HepG2 (cell line): ENCODE measurements at regions not wholly inside any gene's neighbourhood (a gene's known extent, or its start where the extent isn't known, plus 50 kb on each side); places are given as distances from the start of the nearest gene placed in this dataset.

Experiments
- ATAC-seq: fragments of 200-7000 bp; cut with Tn5 transposase; 3 replicates; pipeline ENCODE4 v1.9.1; 2020; ENCODE audit warnings: mild to moderate bottlenecking, moderate library complexity
- BruUV-seq: library from RNA; stranded (reverse); fragments of 400-500 nt; replicated peaks from 2 replicates; lab custom pipeline; 2021; lab: Mats Ljungman, UMichigan
- CTCF ChIA-PET: fragments of 300-600 bp; formaldehyde crosslinking; extraction: SDS; loops from one replicate; lab custom pipeline; 2021; ENCODE audit warnings: low total read pairs, inconsistent platforms, low intra/inter-chr PET ratio; lab: Yijun Ruan, JAX
- POLR2A ChIA-PET: fragments of 350-600 bp; sonication (Branson Sonifier 250); formaldehyde crosslinking; loops from one replicate; lab custom pipeline; 2020; ENCODE audit warnings: antibody characterized with exemption, inconsistent platforms; lab: Yijun Ruan, JAX
- DNase-seq: peaks from one replicate; pipeline ENCODE4 v3.0.0-alpha.2; 2015; ENCODE audit warnings: low spot score
- FAIRE-seq: peaks from 3 replicates; lab custom pipeline; 2011; peaks lifted over from hg19 to GRCh38; lab: Jason Lieb, UNC
- H2AFZ ChIP-seq: one replicate; pipeline ENCODE4 v1.6.1; 2011; ENCODE audit warnings: low read length, inconsistent platforms
- H3K27ac ChIP-seq: fragments of 300-600 bp; 3 replicates; pipeline ENCODE4 v1.8.0; 2011; ENCODE audit warnings: mixed run types, mild to moderate bottlenecking, mixed read lengths, low read length, inconsistent platforms; ENCODE audit not compliant: insufficient read depth; ENCODE audit errors: extremely low read length
- H3K27me3 ChIP-seq, 2 experiments: fragments of 200-600 bp in 1 of 2; 2 replicates in 1 of 2; 3 replicates in 1 of 2; pipeline versions ENCODE4 v1.6.0 to v1.8.0; 2011; ENCODE audit warnings: low read length in 2 of 2, mild to moderate bottlenecking in 2 of 2, moderate library complexity in 2 of 2, inconsistent platforms in 1 of 2; ENCODE audit not compliant: insufficient read depth in 2 of 2, control insufficient read depth in 1 of 2
- H3K36me3 ChIP-seq, 2 experiments: fragments of 200-600 bp in 1 of 2; replicated peaks in 1 of 2; 2 replicates in 1 of 2; 3 replicates in 1 of 2; pipeline versions ENCODE4 v1.5.1 to v1.8.0; 2011; ENCODE audit warnings: low read length in 2 of 2, inconsistent platforms in 1 of 2; ENCODE audit not compliant: insufficient read depth in 2 of 2, control insufficient read depth in 1 of 2
- H3K4me1 ChIP-seq: 2 replicates; pipeline ENCODE4 v1.5.1; 2012; ENCODE audit warnings: low read length, inconsistent platforms; ENCODE audit not compliant: insufficient read depth
- H3K4me2 ChIP-seq: 2 replicates; pipeline ENCODE4 v1.6.0; 2011; ENCODE audit warnings: low read depth, low read length, inconsistent platforms
- H3K4me3 ChIP-seq, 3 experiments: fragments of 200-600 bp in 1 of 3; sonication (generic), shearing (Covaris generic) in 1 of 3; replicated peaks in 1 of 3; 2 replicates each; pipeline ENCODE4 v1.5.1; 2011 to 2016; ENCODE audit warnings: low read length in 3 of 3, inconsistent platforms in 2 of 3, low read depth in 2 of 3, mild to moderate bottlenecking in 2 of 3, control low read depth in 1 of 3, mixed read lengths in 1 of 3; ENCODE audit not compliant: insufficient read depth in 1 of 3
- H3K79me2 ChIP-seq: one replicate; pipeline ENCODE4 v1.6.1; 2011; ENCODE audit warnings: low read length, inconsistent platforms; ENCODE audit not compliant: insufficient read depth
- H3K9ac ChIP-seq: 2 replicates; pipeline ENCODE4 v1.6.0; 2011; ENCODE audit warnings: mild to moderate bottlenecking, low read depth, low read length, inconsistent platforms; ENCODE audit not compliant: insufficient read depth
- H3K9me3 ChIP-seq: 2 replicates; pipeline ENCODE4 v1.5.1; 2012; ENCODE audit warnings: mild to moderate bottlenecking, low read length
- H4K20me1 ChIP-seq: 2 replicates; pipeline ENCODE4 v1.6.0; 2011; ENCODE audit warnings: inconsistent platforms, mild to moderate bottlenecking, low read length, moderate library complexity; ENCODE audit not compliant: insufficient read depth
- ISL2 ChIP-seq: sonication (generic); formaldehyde crosslinking; IDR thresholded peaks from 2 replicates; pipeline ENCODE4 v1.5.0; 2020; ENCODE audit warnings: missing genetic modification reagents
- SMAD3 ChIP-seq: sonication (generic); formaldehyde crosslinking; IDR thresholded peaks from 2 replicates; pipeline ENCODE4 v1.4.0; 2020; ENCODE audit warnings: missing genetic modification reagents
- SMC3 ChIP-seq: IDR thresholded peaks from 2 replicates; pipeline ENCODE4 v1.6.1; 2011; ENCODE audit warnings: low read length, improper control_type of control experiment
- ZNF124 ChIP-seq: sonication (generic); formaldehyde crosslinking; IDR thresholded peaks from 2 replicates; pipeline ENCODE4 v1.4.0; 2020; ENCODE audit warnings: missing genetic modification reagents
- ZNF224 ChIP-seq: sonication (generic); formaldehyde crosslinking; IDR thresholded peaks from 2 replicates; pipeline ENCODE4 v1.5.0; 2020; ENCODE audit warnings: mild to moderate bottlenecking, missing genetic modification reagents
- ZNF770 ChIP-seq: sonication (generic); formaldehyde crosslinking; IDR thresholded peaks from 2 replicates; pipeline ENCODE4 v1.5.0; 2020; ENCODE audit warnings: mild to moderate bottlenecking, missing genetic modification reagents
- ZNF816 ChIP-seq: sonication (generic); formaldehyde crosslinking; IDR thresholded peaks from 2 replicates; pipeline ENCODE4 v1.8.0; 2022; ENCODE audit warnings: missing genetic modification reagents, mild to moderate bottlenecking, borderline replicate concordance
- WGBS: methylation state at CpG from one replicate; pipeline ENCODE4 v1.1.6; 2017; ENCODE audit warnings: low lambda C conversion rate; 5-methylcytosine and 5-hydroxymethylcytosine counted together
- in situ Hi-C: cut with HindIII; loops from 2 replicates; pipeline ENCODE4 v1.10.0; 2017; ENCODE audit warnings: low pct_unique_long_range_greater_than_20kb; ENCODE audit not compliant: extremely low pct_ligation_motif_present
- intact Hi-C: fragments of 100-400 bp; cut with micrococcal nuclease; formaldehyde crosslinking; loops from one replicate; pipeline ENCODE4 v1.10.0; 2022; ENCODE audit not compliant: unreplicated experiment
- TF ChIP-seq, protein P1 (sequence below): sonication (generic); formaldehyde crosslinking; IDR thresholded peaks from 2 replicates; pipeline ENCODE4 v1.4.0; 2020; ENCODE audit warnings: missing genetic modification reagents
- TF ChIP-seq, protein P2 (sequence below): sonication (generic); formaldehyde crosslinking; IDR thresholded peaks from 2 replicates; pipeline ENCODE4 v1.5.0; 2020; ENCODE audit warnings: mild to moderate bottlenecking, low read depth, missing genetic modification reagents, borderline replicate concordance
- TF ChIP-seq, protein P3 (sequence below): sonication (generic); formaldehyde crosslinking; IDR thresholded peaks from 2 replicates; pipeline ENCODE4 v1.5.0; 2020; ENCODE audit warnings: mild to moderate bottlenecking, missing genetic modification reagents, borderline replicate concordance

GRCh38 chr5:89723907-89724306, 685.6 kb downstream of the CETN3 start (continued):
- TF ChIP-seq, protein P1, sequence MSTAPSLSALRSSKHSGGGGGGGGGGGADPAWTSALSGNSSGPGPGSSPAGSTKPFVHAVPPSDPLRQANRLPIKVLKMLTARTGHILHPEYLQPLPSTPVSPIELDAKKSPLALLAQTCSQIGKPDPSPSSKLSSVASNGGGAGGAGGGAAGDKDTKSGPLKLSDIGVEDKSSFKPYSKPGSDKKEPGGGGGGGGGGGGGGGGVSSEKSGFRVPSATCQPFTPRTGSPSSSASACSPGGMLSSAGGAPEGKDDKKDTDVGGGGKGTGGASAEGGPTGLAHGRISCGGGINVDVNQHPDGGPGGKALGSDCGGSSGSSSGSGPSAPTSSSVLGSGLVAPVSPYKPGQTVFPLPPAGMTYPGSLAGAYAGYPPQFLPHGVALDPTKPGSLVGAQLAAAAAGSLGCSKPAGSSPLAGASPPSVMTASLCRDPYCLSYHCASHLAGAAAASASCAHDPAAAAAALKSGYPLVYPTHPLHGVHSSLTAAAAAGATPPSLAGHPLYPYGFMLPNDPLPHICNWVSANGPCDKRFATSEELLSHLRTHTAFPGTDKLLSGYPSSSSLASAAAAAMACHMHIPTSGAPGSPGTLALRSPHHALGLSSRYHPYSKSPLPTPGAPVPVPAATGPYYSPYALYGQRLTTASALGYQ (CRISPR knock-in tag): no peak
- TF ChIP-seq ZNF770 (no peak), ISL2 (CRISPR knock-in tag) (no peak), ZNF124 (no peak)
- TF ChIP-seq, all 625 proteins: peak for 0

GRCh38 chr5:89722538-89722937, 687.0 kb downstream of the CETN3 start:
- H3K27me3 ChIP-seq: no peaks in the 10 kb centered on the region
- CTCF ChIA-PET: no interaction called here
- H4K20me1 ChIP-seq: no peaks in the 10 kb centered on the region
- ATAC-seq (no peak), FAIRE-seq (no peak), DNase-seq (no peak)
- no peaks in the 10 kb centered on the region for H3K9me3 ChIP-seq
- no peaks in the 10 kb centered on the region for H3K4me1 ChIP-seq
- H3K4me2 ChIP-seq: no peak overlapping the region
- no TSS peak for BruUV-seq
- in situ Hi-C loops (no loop called here), intact Hi-C loops (no loop called here)
- POLR2A ChIA-PET: no interaction called here
- H2AFZ ChIP-seq: no peak overlapping the region
- no peak overlapping the region for H3K27ac ChIP-seq
- no peaks in the 10 kb centered on the region for H3K79me2 ChIP-seq
- no peaks in the 10 kb centered on the region for H3K36me3 ChIP-seq
- no peak overlapping the region for H3K9ac ChIP-seq
- no peak overlapping the region for H3K4me3 ChIP-seq
- WGBS: 9% methylated on average over 4 of the region's 4 CpGs
- TF ChIP-seq SMC3 (no peak), SMAD3 (CRISPR knock-in tag) (no peak), ZNF224 (no peak), ZNF816 (CRISPR knock-in tag) (no peak)
- TF ChIP-seq, protein P2, sequence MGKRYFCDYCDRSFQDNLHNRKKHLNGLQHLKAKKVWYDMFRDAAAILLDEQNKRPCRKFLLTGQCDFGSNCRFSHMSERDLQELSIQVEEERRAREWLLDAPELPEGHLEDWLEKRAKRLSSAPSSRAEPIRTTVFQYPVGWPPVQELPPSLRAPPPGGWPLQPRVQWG (CRISPR knock-in tag): no peak
- TF ChIP-seq, protein P3, sequence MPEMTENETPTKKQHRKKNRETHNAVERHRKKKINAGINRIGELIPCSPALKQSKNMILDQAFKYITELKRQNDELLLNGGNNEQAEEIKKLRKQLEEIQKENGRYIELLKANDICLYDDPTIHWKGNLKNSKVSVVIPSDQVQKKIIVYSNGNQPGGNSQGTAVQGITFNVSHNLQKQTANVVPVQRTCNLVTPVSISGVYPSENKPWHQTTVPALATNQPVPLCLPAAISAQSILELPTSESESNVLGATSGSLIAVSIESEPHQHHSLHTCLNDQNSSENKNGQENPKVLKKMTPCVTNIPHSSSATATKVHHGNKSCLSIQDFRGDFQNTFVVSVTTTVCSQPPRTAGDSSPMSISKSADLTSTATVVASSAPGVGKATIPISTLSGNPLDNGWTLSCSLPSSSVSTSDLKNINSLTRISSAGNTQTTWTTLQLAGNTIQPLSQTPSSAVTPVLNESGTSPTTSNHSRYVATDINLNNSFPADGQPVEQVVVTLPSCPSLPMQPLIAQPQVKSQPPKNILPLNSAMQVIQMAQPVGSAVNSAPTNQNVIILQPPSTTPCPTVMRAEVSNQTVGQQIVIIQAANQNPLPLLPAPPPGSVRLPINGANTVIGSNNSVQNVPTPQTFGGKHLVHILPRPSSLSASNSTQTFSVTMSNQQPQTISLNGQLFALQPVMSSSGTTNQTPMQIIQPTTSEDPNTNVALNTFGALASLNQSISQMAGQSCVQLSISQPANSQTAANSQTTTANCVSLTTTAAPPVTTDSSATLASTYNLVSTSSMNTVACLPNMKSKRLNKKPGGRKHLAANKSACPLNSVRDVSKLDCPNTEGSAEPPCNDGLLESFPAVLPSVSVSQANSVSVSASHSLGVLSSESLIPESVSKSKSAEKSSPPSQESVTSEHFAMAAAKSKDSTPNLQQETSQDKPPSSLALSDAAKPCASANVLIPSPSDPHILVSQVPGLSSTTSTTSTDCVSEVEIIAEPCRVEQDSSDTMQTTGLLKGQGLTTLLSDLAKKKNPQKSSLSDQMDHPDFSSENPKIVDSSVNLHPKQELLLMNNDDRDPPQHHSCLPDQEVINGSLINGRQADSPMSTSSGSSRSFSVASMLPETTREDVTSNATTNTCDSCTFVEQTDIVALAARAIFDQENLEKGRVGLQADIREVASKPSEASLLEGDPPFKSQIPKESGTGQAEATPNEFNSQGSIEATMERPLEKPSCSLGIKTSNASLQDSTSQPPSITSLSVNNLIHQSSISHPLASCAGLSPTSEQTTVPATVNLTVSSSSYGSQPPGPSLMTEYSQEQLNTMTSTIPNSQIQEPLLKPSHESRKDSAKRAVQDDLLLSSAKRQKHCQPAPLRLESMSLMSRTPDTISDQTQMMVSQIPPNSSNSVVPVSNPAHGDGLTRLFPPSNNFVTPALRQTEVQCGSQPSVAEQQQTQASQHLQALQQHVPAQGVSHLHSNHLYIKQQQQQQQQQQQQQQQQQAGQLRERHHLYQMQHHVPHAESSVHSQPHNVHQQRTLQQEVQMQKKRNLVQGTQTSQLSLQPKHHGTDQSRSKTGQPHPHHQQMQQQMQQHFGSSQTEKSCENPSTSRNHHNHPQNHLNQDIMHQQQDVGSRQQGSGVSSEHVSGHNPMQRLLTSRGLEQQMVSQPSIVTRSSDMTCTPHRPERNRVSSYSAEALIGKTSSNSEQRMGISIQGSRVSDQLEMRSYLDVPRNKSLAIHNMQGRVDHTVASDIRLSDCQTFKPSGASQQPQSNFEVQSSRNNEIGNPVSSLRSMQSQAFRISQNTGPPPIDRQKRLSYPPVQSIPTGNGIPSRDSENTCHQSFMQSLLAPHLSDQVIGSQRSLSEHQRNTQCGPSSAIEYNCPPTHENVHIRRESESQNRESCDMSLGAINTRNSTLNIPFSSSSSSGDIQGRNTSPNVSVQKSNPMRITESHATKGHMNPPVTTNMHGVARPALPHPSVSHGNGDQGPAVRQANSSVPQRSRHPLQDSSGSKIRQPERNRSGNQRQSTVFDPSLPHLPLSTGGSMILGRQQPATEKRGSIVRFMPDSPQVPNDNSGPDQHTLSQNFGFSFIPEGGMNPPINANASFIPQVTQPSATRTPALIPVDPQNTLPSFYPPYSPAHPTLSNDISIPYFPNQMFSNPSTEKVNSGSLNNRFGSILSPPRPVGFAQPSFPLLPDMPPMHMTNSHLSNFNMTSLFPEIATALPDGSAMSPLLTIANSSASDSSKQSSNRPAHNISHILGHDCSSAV: no peak
